ENCODE measurements at regions not wholly inside any gene's neighbourhood (a gene's known extent, or its start where the extent isn't known, plus 50 kb on each side); places are given as distances from the start of the nearest gene placed in this dataset.

DNA sequence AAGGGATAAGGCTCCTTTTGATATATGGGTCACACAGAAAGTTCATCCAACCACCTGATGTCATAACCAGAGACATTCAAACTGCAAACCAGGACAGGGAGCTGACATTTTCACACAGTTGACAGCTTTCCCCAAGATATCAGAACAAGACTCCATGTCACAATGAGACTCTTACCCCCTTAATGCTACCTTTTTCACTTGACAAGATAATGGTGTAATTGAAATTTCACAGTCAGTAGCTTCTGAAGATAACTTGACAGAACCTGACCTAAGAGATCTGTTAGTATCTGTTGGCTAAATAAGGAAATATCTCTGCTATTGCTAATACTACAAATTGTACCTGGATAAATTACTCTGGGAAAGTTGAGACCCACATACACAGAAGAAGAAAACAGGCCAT lies 187.3 kb downstream of the C12orf50 start:
- intact Hi-C loops (cut with micrococcal nuclease) = no loop called here

DNA sequence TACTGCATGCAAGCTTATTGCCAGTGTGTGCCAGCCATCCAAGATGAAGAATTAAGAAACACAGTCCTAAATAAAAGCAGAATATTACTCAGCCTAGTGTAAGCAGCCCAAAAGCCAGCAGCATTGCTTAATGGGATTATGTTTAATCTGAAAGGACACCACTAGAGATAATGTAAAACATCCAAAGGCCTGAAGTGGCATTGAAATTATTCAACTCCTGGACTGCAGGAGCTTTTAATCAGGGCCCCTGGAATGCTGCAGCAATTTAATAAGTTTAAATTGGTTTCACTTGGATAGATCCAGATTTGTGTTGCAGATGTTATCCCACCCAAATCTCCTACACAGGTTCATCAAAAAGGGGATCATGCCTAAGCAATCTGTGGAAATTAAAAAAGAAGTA lies 193.0 kb downstream of the C12orf50 start:
- intact Hi-C loops (cut with micrococcal nuclease) = no loop called here

DNA sequence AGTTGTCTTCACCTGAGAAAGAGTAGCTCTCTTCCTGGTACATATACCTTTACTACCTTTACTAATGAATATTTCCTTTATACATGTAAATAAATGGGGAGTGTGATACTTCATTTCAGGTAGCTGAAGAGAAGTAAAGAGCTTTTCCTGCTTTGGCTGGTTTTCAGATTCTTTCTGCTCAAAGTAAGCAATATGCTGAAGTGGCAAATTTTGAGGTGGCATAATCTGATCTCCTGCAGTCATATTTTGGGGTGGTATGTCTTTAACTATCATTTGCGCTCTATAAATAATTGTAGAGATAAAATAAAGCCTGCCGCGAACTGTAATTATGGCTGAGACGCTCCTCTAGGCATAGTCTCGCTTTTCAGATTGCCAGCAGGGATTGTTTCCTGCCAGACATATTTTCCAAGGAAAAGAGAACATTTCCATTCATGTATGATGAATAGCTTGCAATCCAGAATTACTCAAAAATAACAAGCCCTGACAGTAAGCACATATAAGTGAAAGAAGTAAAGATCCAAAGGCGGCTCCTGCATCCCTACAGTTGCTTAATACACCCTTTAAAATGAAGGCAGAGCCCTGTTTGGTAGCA lies 200.7 kb downstream of the C12orf50 start:
- intact Hi-C loops (cut with micrococcal nuclease) = no loop called here

DNA sequence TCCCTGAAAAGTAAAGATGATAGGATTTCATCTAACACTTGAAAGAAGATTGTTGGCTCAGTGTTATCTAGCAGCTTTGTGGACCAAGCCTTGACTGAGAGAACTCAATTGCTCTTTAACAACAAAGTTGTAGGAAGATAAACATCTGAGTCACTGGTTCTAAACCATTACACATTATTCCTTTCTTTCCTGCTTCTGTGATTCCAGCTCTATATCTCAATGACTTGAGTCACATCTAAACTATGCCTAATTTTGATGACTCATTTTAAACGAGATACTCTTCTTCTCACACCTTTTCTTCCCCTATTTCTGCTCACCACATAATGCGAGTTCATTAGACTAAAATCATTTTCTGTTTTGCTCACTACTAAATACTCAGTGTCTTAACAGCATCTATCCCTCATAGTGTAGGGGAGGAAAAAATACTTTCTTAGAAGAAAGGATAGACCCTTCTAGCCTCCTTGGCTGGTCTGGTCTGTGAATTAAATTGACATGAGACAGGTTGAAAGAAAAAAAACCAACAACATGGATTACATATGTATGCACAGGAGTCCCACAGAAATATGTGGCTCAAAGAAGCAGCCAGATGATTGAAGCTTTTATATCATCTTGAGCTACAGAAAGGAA lies 201.4 kb downstream of the C12orf50 start:
- intact Hi-C loops (cut with micrococcal nuclease) = no loop called here

DNA sequence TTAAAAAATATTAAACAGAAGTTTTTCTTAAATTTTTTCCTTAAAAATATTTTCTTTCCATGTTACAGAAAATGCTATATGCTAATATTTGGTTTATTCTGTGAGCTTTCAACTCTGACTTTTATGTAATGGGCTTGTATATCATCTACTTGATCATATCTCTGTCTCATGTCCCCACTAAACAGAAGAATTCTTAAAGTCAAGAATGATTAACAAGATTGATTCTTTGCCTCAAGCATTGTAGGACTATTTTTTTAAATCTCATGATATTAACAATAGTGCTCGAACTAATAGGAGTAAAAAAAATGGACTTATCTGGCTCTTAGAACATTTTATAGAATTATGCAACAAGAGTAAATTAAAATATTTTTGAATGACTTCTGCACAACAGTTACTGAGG lies 206.3 kb downstream of the C12orf50 start:
- intact Hi-C loops (cut with micrococcal nuclease) = no loop called here

DNA sequence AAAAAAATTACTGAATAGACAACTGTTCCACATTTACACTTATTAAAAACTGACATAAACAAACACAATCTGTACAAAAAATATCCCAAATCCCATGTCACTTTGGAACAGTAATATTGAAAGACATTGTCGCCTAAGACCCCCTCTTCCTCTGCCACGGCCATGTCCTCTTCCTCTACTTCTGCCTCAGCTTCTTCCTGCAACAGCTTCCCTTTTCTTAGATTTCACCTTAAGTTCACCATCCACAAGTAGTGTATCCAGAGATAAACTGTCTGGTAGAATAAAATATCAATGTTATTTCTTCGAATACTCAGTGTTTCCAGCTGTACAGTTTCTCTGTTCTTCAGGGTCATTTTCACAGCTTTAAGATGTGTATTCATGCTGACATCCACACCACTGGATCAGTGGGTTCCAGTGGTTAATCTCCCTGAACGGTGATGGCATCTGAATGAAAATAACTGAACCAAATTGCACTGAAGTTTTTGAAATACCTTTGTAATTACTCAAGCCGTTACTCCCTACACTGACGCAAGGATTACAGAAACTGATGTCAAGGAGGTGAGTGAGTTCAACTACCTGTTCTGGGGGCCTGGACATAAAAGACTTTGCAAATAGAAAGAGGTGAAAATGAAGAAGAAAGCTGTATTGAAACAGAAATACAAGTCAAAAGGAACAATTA lies 208.5 kb downstream of the C12orf50 start:
- intact Hi-C loops (cut with micrococcal nuclease) = no loop called here

DNA sequence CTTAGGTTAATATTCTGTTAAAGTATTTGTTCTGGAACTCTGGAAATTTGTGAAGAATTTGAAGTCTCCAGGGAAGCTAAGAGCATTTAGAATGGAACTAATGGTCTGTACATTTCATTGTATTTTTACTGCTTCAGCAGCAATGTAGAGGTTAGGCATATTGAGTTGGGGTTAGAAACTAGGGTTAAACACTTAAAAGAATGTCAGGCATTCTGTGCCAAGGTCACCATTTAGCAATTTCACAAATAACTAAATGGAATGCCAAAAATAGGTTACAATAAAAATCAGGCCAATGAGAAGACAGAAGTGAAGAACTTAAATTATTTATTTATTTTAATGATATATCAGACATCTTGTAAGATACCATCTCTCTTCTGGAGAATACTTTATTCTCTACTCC lies 210.8 kb downstream of the C12orf50 start:
- intact Hi-C loops (cut with micrococcal nuclease) = no loop called here

DNA sequence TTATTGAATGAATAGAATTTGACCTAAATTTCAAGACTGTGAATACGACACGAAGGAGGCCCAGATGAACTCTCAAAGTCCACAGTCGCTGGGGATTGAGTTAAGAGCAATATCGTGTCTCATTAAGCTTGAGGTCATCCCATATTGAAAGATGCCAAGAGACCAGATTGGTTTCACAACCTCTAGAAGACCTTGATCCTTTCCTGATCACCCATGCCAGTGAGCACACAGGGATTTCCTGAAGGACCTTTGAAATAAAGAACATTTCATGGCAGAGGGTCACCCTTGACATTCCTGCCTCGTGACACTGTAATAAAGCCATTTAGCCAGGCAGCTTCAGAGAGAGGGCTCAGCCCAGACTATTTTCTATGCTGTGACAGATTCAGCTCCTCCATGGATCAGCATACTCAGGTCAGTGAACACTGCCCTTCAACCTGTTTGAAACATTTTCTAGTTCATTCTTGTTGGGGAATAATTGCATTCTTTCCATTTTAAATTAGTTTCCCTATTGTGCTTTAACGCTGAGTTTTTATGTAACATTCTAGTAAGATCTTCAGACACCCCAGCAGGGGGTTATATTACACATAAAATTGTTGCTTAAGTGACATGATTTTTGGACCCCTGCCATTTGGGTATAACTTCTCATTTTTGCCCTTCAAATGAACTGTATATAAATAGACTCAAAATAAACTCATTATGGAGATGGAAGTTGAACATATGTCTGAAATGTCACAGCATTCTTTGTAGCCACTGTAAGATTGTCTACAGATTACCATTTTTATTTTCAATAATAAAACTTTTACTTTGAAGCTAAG lies 213.2 kb downstream of the C12orf50 start:
- intact Hi-C loops (cut with micrococcal nuclease) = no loop called here

DNA sequence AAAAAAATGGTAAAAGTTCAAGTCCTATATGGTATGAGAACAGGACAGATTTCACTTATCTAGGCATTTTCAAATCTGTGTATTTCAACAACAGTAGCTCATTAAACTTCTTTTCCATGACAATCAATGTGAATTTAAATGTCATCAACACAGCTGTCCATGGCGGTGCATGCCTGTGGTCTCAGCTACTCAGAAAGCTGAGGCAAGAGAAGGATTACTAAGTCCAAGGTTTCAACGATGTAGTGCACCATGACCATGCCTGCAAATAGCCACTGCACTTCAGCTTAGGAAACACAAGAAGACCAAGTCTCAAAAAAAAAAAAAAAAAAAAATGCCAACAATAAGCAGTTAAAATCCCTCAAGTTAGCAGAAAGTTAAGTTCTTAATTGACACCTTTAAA lies 214.6 kb downstream of the C12orf50 start:
- intact Hi-C loops (cut with micrococcal nuclease) = no loop called here

DNA sequence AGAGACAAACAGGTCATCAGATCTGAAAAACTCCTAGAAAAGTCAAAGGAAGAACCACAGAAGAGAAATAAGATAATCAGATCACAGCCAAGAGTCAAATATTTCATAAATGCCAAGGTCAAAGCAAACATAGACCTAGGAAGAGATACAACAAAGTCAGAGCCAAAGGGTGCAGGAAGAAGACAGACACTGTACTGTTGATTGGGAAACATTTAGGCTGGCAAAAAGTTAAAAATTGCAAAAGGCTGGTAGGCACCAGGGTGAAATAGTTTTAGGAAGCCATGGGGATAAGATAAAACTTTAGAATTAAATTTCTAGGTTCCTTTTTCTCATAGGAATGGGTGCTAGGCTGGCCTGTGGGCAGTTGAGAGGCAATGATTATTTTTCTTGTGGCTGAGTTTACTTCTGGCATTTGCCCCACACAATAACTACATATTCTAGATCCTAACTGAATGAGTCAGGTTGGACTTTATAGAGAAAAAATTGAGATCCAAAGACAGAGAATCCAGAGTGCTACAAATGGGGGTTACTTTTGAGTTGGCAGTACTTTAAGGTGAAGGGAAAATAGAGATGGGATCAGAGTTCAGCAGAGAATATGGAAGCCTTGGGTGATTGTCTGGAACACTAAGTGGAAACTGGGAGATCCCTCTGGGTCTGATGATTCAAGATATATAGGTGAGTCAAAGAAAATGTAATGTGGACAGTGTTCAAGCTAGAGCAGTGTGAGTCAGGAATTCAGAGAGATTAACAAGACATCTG lies 215.5 kb downstream of the C12orf50 start:
- intact Hi-C loops (cut with micrococcal nuclease) = no loop called here

DNA sequence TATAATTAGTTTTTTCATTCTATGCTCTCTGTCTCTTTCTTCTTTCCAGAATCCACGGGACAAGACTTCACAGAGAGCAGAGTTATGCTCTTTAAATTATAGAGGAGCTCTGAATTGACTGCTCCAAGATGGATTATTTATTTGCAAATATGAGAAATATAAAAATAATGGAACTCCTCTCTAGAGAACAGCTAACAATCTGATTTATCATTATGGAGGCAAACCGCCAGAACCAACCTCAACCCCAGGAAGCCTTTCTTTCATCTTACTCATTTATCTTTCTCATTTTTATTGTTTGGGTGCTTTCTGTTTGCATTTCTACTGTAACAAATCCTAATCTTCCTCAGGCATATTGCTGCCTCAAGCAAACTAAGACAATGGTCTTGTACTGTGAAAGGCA lies 216.5 kb downstream of the C12orf50 start:
- intact Hi-C loops (cut with micrococcal nuclease) = no loop called here

DNA sequence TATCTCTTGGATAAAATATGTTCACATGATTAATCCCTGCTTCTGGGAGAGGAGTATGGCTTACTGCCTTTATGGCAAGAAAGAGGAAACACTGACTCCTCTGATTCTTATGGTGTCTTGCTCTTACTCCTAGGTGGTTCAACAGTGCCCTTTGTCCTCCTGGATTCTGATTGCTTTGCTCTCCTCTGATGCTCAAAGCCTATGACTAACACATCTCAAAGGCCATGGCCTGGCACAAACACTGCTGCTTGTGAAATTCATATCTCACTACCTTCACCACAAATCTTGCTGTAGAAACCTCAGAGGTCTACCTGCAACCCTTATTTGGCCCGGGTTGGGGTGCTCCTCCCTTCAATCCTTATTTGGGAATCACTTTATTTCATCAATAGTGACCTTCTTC lies 217.2 kb downstream of the C12orf50 start:
- intact Hi-C loops (cut with micrococcal nuclease) = no loop called here

DNA sequence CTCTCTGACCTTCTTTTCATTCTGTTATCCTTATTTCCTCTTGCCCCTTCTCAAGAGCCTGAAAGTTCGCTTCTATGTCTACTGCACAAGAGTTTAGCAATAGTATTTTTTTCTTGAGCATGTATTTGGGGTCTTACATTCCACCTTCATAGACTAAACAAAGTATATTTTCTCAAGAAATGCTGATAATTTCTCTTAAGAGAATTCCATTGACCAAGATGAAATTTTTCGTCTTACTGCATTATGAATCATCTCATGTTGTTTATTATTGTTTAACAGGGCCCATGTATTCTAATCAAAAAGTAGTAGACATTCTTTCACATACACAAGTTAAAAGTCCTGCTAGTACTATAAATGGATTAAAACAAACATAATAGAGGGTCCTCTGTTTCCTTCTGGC lies 219.3 kb downstream of the C12orf50 start:
- intact Hi-C loops (cut with micrococcal nuclease) = no loop called here

DNA sequence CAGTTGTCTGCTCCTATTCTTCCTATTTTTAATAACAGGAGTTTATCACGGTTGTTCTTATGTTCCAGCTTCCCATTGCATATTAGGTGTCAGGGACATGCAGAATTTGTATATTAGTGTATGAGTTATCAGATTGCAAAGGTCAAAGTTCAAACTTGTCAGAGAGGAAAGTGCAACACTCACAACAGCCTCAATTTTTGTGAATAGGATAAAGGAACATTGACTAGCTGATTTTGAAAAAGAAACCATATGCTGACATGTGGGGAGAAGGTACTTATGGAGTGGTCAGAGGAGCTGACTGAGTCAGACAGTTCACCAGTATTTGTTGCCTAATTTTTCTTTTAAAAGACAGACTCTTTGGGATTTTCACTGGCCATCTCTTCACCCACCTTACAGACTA lies 222.1 kb downstream of the C12orf50 start:
- intact Hi-C loops (cut with micrococcal nuclease) = no loop called here

DNA sequence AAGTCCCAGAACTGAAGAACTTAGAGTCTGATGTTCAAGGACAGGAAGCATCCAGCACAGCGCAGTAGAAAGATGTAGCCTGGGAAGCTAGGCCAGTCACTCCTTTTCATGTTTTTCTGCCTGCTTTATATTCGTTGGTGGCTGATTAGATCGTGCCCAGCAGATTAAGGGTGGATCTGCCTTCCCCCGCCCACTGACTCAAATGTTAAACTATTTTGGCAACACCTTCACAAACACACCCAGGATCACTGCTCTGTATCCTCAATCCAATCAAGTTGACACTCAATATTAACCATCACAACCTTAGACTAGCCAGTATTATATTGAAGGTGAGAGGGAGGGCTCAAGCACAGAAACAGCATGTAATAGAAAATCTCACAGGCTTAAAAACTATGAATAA lies 222.9 kb downstream of the C12orf50 start:
- intact Hi-C loops (cut with micrococcal nuclease) = no loop called here

DNA sequence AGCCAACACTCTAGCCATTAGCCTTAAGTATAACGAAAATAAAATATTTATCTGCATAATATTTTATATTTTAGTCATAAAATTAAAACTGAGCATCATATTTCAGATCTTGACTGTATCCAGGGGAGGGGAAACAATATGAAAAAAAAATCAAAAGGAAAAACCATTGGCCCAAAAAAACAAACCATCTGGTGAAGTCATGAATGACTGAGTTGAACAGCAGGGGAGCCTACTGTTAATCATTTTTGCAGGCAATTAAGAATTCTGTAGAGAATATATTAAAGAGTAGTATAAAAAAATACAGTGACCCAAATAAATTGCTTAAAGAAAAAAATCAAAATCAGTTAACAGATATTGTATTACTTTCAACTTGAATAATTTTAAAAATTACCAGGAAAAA lies 224.8 kb downstream of the C12orf50 start:
- intact Hi-C loops (cut with micrococcal nuclease) = no loop called here

DNA sequence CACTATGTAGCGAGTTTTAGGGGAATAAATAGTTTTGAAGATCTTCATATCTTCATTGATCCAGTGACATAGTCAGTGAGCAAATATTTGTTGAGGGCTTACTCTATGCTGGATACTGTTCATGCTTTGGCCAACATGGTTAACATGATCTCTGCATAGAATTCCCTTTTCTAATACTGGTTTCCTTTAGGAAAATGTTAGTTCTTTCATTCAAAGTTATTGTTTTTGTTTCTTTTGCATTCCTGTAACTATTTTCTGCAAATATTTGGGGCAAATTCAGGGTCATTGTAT lies 226.5 kb downstream of the C12orf50 start:
- intact Hi-C loops (cut with micrococcal nuclease) = no loop called here

DNA sequence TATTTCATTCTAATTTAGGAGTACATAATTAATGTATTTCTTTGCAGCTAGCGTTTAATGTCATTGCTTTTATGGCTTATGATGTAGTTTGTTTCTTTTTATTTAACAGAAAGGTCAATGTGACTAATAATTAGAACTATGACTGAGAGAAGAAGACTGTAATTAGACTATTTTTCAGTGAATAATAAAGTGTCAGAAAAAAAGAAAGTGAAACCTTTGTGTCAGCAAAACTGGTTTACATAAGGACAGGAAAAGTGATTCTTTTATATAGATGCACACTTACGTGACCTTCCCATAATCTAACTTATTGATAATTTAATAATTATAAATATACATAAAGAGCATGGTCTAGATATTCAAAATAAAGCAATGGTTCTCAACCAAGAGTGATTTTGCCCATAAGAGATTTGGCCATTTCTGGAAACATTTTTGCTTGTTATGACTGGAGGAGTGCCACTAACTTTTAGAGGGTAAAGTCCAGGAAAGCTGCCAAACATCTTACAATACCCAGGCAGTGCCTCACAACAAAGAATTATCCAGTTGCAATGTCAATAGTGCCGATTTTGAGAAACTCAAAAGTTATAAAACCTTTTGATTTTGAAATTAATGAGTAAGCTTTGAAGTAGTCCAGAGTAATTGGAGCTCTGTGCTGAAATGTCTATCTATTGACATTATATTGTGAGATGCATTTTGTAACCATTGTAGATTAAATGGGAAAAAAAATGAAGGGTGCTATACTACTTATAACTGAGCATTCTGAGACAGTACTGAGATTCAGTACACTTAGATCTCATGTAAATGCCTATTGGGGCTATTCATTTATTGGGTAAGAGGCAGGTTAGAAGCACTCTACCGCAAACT lies 227.1 kb downstream of the C12orf50 start:
- intact Hi-C loops (cut with micrococcal nuclease) = no loop called here

DNA sequence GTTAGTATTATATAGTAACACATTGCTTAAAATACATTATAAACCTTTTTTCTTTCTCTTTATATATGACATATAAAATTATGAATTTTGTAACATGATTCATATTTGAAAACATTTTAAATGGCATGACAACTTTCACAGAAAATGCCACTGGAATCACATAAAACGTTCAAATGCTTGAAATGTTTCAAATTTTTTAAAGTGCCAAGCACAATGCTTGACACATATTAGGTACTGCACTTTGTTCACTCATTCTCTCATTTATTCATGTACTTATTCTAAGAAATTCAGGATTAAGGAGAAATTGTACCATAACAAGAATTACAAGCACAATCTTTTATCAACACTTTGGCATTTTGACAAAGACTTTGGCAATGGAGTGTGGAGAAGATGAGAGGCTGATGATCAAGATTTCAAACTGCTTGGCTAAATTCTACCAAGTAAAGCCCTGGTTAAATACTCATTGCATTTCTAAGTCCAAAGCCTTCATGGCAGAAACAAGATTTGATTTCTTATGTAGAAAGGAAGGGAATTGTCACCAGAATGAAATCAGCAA lies 232.2 kb downstream of the C12orf50 start:
- intact Hi-C loops (cut with micrococcal nuclease) = no loop called here

DNA sequence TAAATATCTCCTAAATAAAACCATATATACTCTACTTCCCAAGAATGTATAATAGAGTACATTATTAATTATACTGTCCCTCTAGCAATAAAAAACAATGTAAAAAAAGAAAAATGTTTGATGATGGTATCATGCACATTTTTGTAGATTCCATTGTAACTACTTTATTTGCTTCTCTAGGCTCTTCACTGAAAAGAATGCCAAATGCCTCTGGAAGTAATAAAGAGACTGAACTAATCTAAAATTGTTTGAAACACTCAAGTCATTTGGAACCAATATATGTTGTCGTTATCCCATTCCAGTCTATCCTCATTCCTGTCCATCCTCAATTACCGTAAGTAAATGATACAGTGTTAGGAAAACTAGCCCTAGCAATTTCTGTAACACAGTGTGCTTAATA lies 233.6 kb downstream of the C12orf50 start:
- intact Hi-C loops (cut with micrococcal nuclease) = no loop called here
